Breast epithelium (tissue), 3 donors: ENCODE measurements at regions not wholly inside any gene's neighbourhood (a gene's known extent, or its start where the extent isn't known, plus 50 kb on each side); places are given as distances from the start of the nearest gene placed in this dataset.

Experiments
- CTCF ChIP-seq, 3 donors: fragments of 450-650 bp; IDR thresholded peaks; one replicate each; pipeline ENCODE4 v1.5.1; 2016 to 2017; ENCODE audit warnings: antibody characterized with exemption in 3 of 3, mild to moderate bottlenecking in 3 of 3, moderate library complexity in 3 of 3
- POLR2AphosphoS5 ChIP-seq, 3 donors: sonication (generic); formaldehyde crosslinking; IDR thresholded peaks; one replicate each; pipeline ENCODE4 v1.6.1; 2017; ENCODE audit warnings: antibody characterized with exemption in 3 of 3

- TF ChIP-seq CTCF (IDR thresholded peaks at IDR 0.05), result no peak
- TF ChIP-seq POLR2AphosphoS5 (IDR thresholded peaks at IDR 0.05), result no peak
These were observed 577.9 kb downstream of the C6orf118 start for GRCh38 chr6:164731539-164731938.
